ENCODE measurements at regions not wholly inside any gene's neighbourhood (a gene's known extent, or its start where the extent isn't known, plus 50 kb on each side); places are given as distances from the start of the nearest gene placed in this dataset.

GRCh38 chr13:105259426-105259825 is 1276.0 kb downstream of the EFNB2 start:
- no peak for DNase-seq

GRCh38 chr13:105255472-105255871 is 1280.0 kb downstream of the EFNB2 start:
- DNase-seq, result no peak

- DNase-seq, result no peak
Observed at GRCh38 chr13:105251293-105251692, 1284.2 kb downstream of the EFNB2 start.

GRCh38 chr13:105247830-105248229 is 1287.6 kb downstream of the EFNB2 start:
- no peak for DNase-seq

GRCh38 chr13:105240371-105240770 is 1295.1 kb downstream of the EFNB2 start:
- DNase-seq, result no peak

GRCh38 chr13:105232439-105232838 is 1303.0 kb downstream of the EFNB2 start:
- no peak for DNase-seq

GRCh38 chr13:105232006-105232405 is 1303.5 kb downstream of the EFNB2 start:
- no peak for DNase-seq

- DNase-seq, result no peak
Observed at GRCh38 chr13:105231579-105231978, 1303.9 kb downstream of the EFNB2 start.

GRCh38 chr13:105220881-105221280 is 1314.6 kb downstream of the EFNB2 start:
- no peak for DNase-seq

- no peak for DNase-seq
Observed at GRCh38 chr13:105220063-105220462, 1315.4 kb downstream of the EFNB2 start.

GRCh38 chr13:105219651-105220050 is 1315.8 kb downstream of the EFNB2 start:
- DNase-seq, result no peak

GRCh38 chr13:105213512-105213911 is 1322.0 kb downstream of the EFNB2 start:
- no peak for DNase-seq

GRCh38 chr13:105207572-105208293 is 1327.7 kb downstream of the EFNB2 start:
- no peak for DNase-seq

GRCh38 chr13:105202354-105202753 is 1333.1 kb downstream of the EFNB2 start:
- peak; percentile 20 to 55 for DNase-seq

- no peak for DNase-seq
Observed at GRCh38 chr13:105201351-105201750, 1334.1 kb downstream of the EFNB2 start.

- DNase-seq, result no peak
Observed at GRCh38 chr13:105200181-105200580, 1335.3 kb downstream of the EFNB2 start.

- DNase-seq, result no peak
Observed at GRCh38 chr13:105196052-105196451, 1339.4 kb downstream of the EFNB2 start.

- DNase-seq, result no peak
Observed at GRCh38 chr13:105193026-105193425, 1342.4 kb downstream of the EFNB2 start.

GRCh38 chr13:105184201-105184600 is 1351.3 kb downstream of the EFNB2 start:
- DNase-seq, result no peak

- no peak for DNase-seq
Observed at GRCh38 chr13:105177265-105177900, 1358.1 kb downstream of the EFNB2 start.

GRCh38 chr13:105170438-105170837 is 1365.0 kb downstream of the EFNB2 start:
- no peak for DNase-seq

- DNase-seq, result no peak
Observed at GRCh38 chr13:105168295-105168694, 1367.2 kb downstream of the EFNB2 start.

- DNase-seq, result no peak
Observed at GRCh38 chr13:105167385-105167784, 1368.1 kb downstream of the EFNB2 start.

- no peak for DNase-seq
Observed at GRCh38 chr13:105165449-105166125, 1369.9 kb downstream of the EFNB2 start.
